ENCODE measurements at regions not wholly inside any gene's neighbourhood (a gene's known extent, or its start where the extent isn't known, plus 50 kb on each side); places are given as distances from the start of the nearest gene placed in this dataset.

GRCh38 chr21:21929226-21929625 is 931.0 kb downstream of the NCAM2 start:
- Mint-ChIP-seq H3K9me3 (peaks cover 3% of the 10 kb centered on the region), H3K27me3 (no peaks in the 10 kb centered on the region), H3K27ac (no peak overlapping the region), H3K36me3 (ENCODE audit: low read depth) (no peaks in the 10 kb centered on the region), H3K4me3 (no peak overlapping the region), H3K4me1 (ENCODE audit: low read depth) (no peaks in the 10 kb centered on the region)
- intact Hi-C loops (cut with DNase I, micrococcal nuclease), result loop anchor here in 1 of 2 experiments (10.0 kb wide), 1 partner anchor 924 kb away; no protein-coding TSS in a partner anchor
- no peaks in the 10 kb centered on the region for H3K27me3 ChIP-seq (ENCODE audit: control insufficient read depth in 1 of 2, insufficient read depth in 2 of 2, low read length in 2 of 2)
- no peak for TF ChIP-seq CTCF (IDR thresholded peaks at IDR 0.05)
- H3K4me1 ChIP-seq (ENCODE audit: insufficient read depth, low read length), result no peaks in the 10 kb centered on the region
- ChIA-PET POLR2A (no interaction called here), CTCF (no interaction called here)
- no peak overlapping the region for H3K4me3 ChIP-seq (ENCODE audit: low read length)
- DNase-seq (no peak), ATAC-seq (ENCODE audit: poor library complexity) (no peak)
- H3K27ac ChIP-seq (ENCODE audit: low read depth in 1 of 2, low read length in 2 of 2), result no peak overlapping the region
- H3K36me3 ChIP-seq (ENCODE audit: insufficient read depth, low read length), result no peaks in the 10 kb centered on the region
- peaks cover 0 to 4% of the 10 kb centered on the region in 2 experiments for H3K9me3 ChIP-seq (ENCODE audit: control insufficient read depth in 1 of 2, insufficient read depth in 1 of 2, low read length in 2 of 2)

GRCh38 chr21:21929789-21930188 is 931.6 kb downstream of the NCAM2 start:
- Mint-ChIP-seq H3K9me3 (peaks cover 3% of the 10 kb centered on the region), H3K4me1 (ENCODE audit: low read depth) (no peaks in the 10 kb centered on the region), H3K27me3 (no peaks in the 10 kb centered on the region), H3K4me3 (no peak overlapping the region), H3K27ac (no peak overlapping the region), H3K36me3 (ENCODE audit: low read depth) (no peaks in the 10 kb centered on the region)
- Histone ChIP-seq H3K9me3 (ENCODE audit: control insufficient read depth in 1 of 2, insufficient read depth in 1 of 2, low read length in 2 of 2) (peaks cover 0 to 4% of the 10 kb centered on the region in 2 experiments), H3K4me1 (ENCODE audit: insufficient read depth, low read length) (no peaks in the 10 kb centered on the region), H3K27ac (ENCODE audit: low read depth in 1 of 2, low read length in 2 of 2) (no peak overlapping the region), H3K36me3 (ENCODE audit: insufficient read depth, low read length) (no peaks in the 10 kb centered on the region), H3K27me3 (ENCODE audit: control insufficient read depth in 1 of 2, insufficient read depth in 2 of 2, low read length in 2 of 2) (no peaks in the 10 kb centered on the region), H3K4me3 (ENCODE audit: low read length) (no peak overlapping the region)
- ATAC-seq (ENCODE audit: poor library complexity) (no peak), DNase-seq (no peak)
- CTCF ChIA-PET, result no interaction called here
- intact Hi-C loops (cut with DNase I, micrococcal nuclease), result loop anchor here in 1 of 2 experiments (10.0 kb wide), 1 partner anchor 925 kb away; no protein-coding TSS in a partner anchor
- POLR2A ChIA-PET, result no interaction called here
- no peak for TF ChIP-seq CTCF (IDR thresholded peaks at IDR 0.05)

- H3K36me3 Mint-ChIP-seq (ENCODE audit: low read depth), result no peaks in the 10 kb centered on the region
- H3K4me1 Mint-ChIP-seq (ENCODE audit: low read depth), result no peaks in the 10 kb centered on the region
- Histone ChIP-seq H3K36me3 (ENCODE audit: insufficient read depth, low read length) (no peaks in the 10 kb centered on the region), H3K27ac (ENCODE audit: low read depth in 1 of 2, low read length in 2 of 2) (no peak overlapping the region), H3K27me3 (ENCODE audit: control insufficient read depth in 1 of 2, insufficient read depth in 2 of 2, low read length in 2 of 2) (no peaks in the 10 kb centered on the region), H3K4me1 (ENCODE audit: insufficient read depth, low read length) (no peaks in the 10 kb centered on the region), H3K9me3 (ENCODE audit: control insufficient read depth in 1 of 2, insufficient read depth in 1 of 2, low read length in 2 of 2) (peaks cover 0 to 9% of the 10 kb centered on the region in 2 experiments), H3K4me3 (ENCODE audit: low read length) (no peak overlapping the region)
- H3K9me3 Mint-ChIP-seq, result no peaks in the 10 kb centered on the region
- DNase-seq (no peak), ATAC-seq (ENCODE audit: poor library complexity) (no peak)
- H3K27me3 Mint-ChIP-seq, result no peaks in the 10 kb centered on the region
- CTCF ChIA-PET, result no interaction called here
- POLR2A ChIA-PET, result no interaction called here
- TF ChIP-seq CTCF (IDR thresholded peaks at IDR 0.05), result no peak
- H3K27ac Mint-ChIP-seq, result no peak overlapping the region
- intact Hi-C loops (cut with DNase I, micrococcal nuclease), result no loop called here
- H3K4me3 Mint-ChIP-seq, result no peak overlapping the region
These were observed 954.4 kb downstream of the NCAM2 start for GRCh38 chr21:21952566-21952965.

Measured in CD4-positive, alpha-beta T cell (primary cell).